Loucy (cell line): ENCODE measurements at regions not wholly inside any gene's neighbourhood (a gene's known extent, or its start where the extent isn't known, plus 50 kb on each side); places are given as distances from the start of the nearest gene placed in this dataset.

ENCODE experiments used
- CTCF ChIP-seq: fragments of 200-600 bp; sonication (generic); conservative IDR thresholded peaks from 2 replicates; pipeline ENCODE4 v1.5.1; 2014; ENCODE audit warnings: mild to moderate bottlenecking, antibody characterized with exemption, low read length
- EZH2phosphoT487 ChIP-seq: fragments of 200-600 bp; IDR thresholded peaks from 2 replicates; pipeline ENCODE4 v1.6.1; 2018; ENCODE audit warnings: antibody characterized with exemption, mild to moderate bottlenecking, moderate library complexity, borderline replicate concordance

- TF ChIP-seq CTCF (no peak), EZH2phosphoT487 (no peak)
These were observed 136.2 kb upstream of the SYT6 start for GRCh38 chr1:114289824-114290223.
